CD14-positive monocyte (primary cell): ENCODE measurements at regions not wholly inside any gene's neighbourhood (a gene's known extent, or its start where the extent isn't known, plus 50 kb on each side); places are given as distances from the start of the nearest gene placed in this dataset.

Experiments
- DNase-seq, 3 donors: peaks; one replicate each; pipeline ENCODE4 v3.0.0-alpha.2; 2011 to 2022
- H2AFZ ChIP-seq: 2 replicates; pipeline ENCODE4 v1.6.0; 2012; ENCODE audit warnings: mild to moderate bottlenecking, low read depth, low read length, inconsistent platforms; ENCODE audit not compliant: insufficient read depth, poor library complexity, severe bottlenecking
- H3K27ac ChIP-seq, 2 donors: 1 replicate in 1 of 2; 2 replicates in 1 of 2; pipeline ENCODE4 v1.5.1; 2012 to 2013; ENCODE audit warnings: low read length in 2 of 2, control low read depth in 1 of 2, inconsistent platforms in 1 of 2, low read depth in 1 of 2, mild to moderate bottlenecking in 1 of 2
- H3K27me3 ChIP-seq, 2 donors: one replicate each; pipeline versions ENCODE4 v1.6.0 to v1.6.1; 2011 to 2013; ENCODE audit warnings: low read length in 2 of 2; ENCODE audit not compliant: control insufficient read depth in 2 of 2, insufficient read depth in 2 of 2
- H3K36me3 ChIP-seq, 2 donors: replicated peaks in 1 of 2; 1 replicate in 1 of 2; 2 replicates in 1 of 2; pipeline versions ENCODE4 v1.5.1 to v1.6.1; 2012 to 2013; ENCODE audit warnings: low read length in 2 of 2, control low read depth in 1 of 2, inconsistent platforms in 1 of 2, mild to moderate bottlenecking in 1 of 2; ENCODE audit not compliant: insufficient read depth in 2 of 2, control insufficient read depth in 1 of 2
- H3K4me1 ChIP-seq, 2 donors: 1 replicate in 1 of 2; 2 replicates in 1 of 2; pipeline versions ENCODE4 v1.5.1 to v1.6.1; 2012 to 2013; ENCODE audit warnings: low read length in 2 of 2, control low read depth in 1 of 2, inconsistent platforms in 1 of 2, mild to moderate bottlenecking in 1 of 2, moderate library complexity in 1 of 2; ENCODE audit not compliant: insufficient read depth in 2 of 2, control insufficient read depth in 1 of 2
- H3K4me2 ChIP-seq: replicated peaks from 2 replicates; pipeline ENCODE3; 2012; ENCODE audit warnings: low read length, moderate library complexity, mild to moderate bottlenecking; ENCODE audit not compliant: poor library complexity, severe bottlenecking; ENCODE audit errors: extremely low read depth
- H3K4me3 ChIP-seq, 3 experiments: fragments of 200-600 bp in 1 of 3; sonication (generic) in 1 of 3; replicated peaks in 1 of 3; 1 replicate in 2 of 3; 2 replicates in 1 of 3; pipeline ENCODE4 v1.5.1; 2011 to 2013; ENCODE audit warnings: low read length in 3 of 3, mild to moderate bottlenecking in 3 of 3, control low read depth in 2 of 3, low read depth in 2 of 3, inconsistent platforms in 1 of 3, moderate library complexity in 1 of 3
- H3K79me2 ChIP-seq: 2 replicates; pipeline ENCODE4 v1.6.0; 2012; ENCODE audit warnings: mild to moderate bottlenecking, control low read depth, inconsistent platforms, low read length, moderate library complexity; ENCODE audit not compliant: insufficient read depth
- H3K9ac ChIP-seq: 2 replicates; pipeline ENCODE4 v1.6.0; 2017; ENCODE audit warnings: low read length, mild to moderate bottlenecking; ENCODE audit not compliant: insufficient read depth, poor library complexity, severe bottlenecking
- H3K9me3 ChIP-seq, 2 donors: replicated peaks in 1 of 2; 1 replicate in 1 of 2; 2 replicates in 1 of 2; pipeline versions ENCODE4 v1.5.1 to v1.6.1; 2012 to 2013; ENCODE audit warnings: low read length in 2 of 2, control low read depth in 1 of 2; ENCODE audit not compliant: control insufficient read depth in 1 of 2, insufficient read depth in 1 of 2
- H4K20me1 ChIP-seq: 2 replicates; pipeline ENCODE4 v1.6.0; 2012; ENCODE audit warnings: mild to moderate bottlenecking, low read length, control low read depth, moderate library complexity; ENCODE audit not compliant: insufficient read depth
- H3K27ac Mint-ChIP-seq, 7 donors: one replicate each; pipeline ENCODE4 v1.8.0; 2020; ENCODE audit warnings: mild to moderate bottlenecking in 7 of 7, mixed read lengths in 7 of 7, moderate library complexity in 6 of 7, inconsistent platforms in 2 of 7
- H3K27me3 Mint-ChIP-seq, 3 donors: one replicate each; pipeline ENCODE4 v1.8.0; 2021 to 2022; ENCODE audit warnings: low read depth in 3 of 3, mild to moderate bottlenecking in 3 of 3, mixed read lengths in 3 of 3, moderate library complexity in 3 of 3, inconsistent platforms in 1 of 3
- H3K36me3 Mint-ChIP-seq, 2 donors: one replicate each; pipeline ENCODE4 v1.8.0; 2020; ENCODE audit warnings: mixed read lengths in 2 of 2, inconsistent platforms in 1 of 2, mild to moderate bottlenecking in 1 of 2
- H3K4me1 Mint-ChIP-seq: one replicate; pipeline ENCODE4 v1.8.0; 2020; ENCODE audit warnings: mild to moderate bottlenecking, mixed read lengths
- H3K4me3 Mint-ChIP-seq, 2 donors: one replicate each; pipeline ENCODE4 v1.8.0; 2020; ENCODE audit warnings: mild to moderate bottlenecking in 2 of 2, mixed read lengths in 2 of 2, moderate library complexity in 1 of 2
- H3K9me3 Mint-ChIP-seq, 7 donors: one replicate each; pipeline ENCODE4 v1.8.0; 2020 to 2022; ENCODE audit warnings: mixed read lengths in 7 of 7, mild to moderate bottlenecking in 6 of 7, moderate library complexity in 6 of 7, inconsistent platforms in 2 of 7
- WGBS: methylation state at CpG from one replicate; pipeline ENCODE4 v1.1.5; 2013; ENCODE audit warnings: missing lambda C conversion rate; ENCODE audit not compliant: insufficient coverage; 5-methylcytosine and 5-hydroxymethylcytosine counted together
- intact Hi-C, 2 donors: fragments of 100-400 bp; cut with micrococcal nuclease; formaldehyde crosslinking; loops; one replicate each; pipeline versions ENCODE4 v1.15.0 to v1.15.1; 2023
- TF ChIP-seq, protein P1 (sequence below): fragments of 200-600 bp; IDR thresholded peaks from one replicate; pipeline ENCODE4 v1.8.0; 2022; ENCODE audit warnings: antibody characterized with exemption, mild to moderate bottlenecking

DNA sequence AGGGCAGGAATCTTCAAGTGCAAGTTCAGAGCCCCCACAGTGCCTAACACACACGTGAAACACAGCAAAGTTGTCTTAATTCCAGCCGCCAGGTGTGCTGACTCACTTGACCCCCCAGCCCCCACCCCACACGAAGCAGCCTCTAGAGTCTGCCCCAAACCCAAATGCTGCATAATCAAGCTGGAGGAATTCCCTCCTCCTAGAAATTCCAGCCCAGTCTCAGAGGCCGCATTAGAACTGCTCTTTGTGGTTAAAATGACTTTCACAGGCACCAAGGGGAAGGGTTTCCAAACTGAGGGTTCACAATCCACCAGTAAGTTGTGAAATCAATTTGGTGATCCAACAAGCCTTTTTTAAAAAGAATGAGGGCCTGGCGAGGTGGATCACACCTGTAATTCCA lies 67.0 kb upstream of the PLXNA4 start:
- H3K79me2 ChIP-seq: no peaks in the 10 kb centered on the region
- Mint-ChIP-seq H3K36me3 (no peaks in the 10 kb centered on the region), H3K9me3 (peaks cover 0 to 4% (median 1%) of the 10 kb centered on the region in 7 donors), H3K4me1 (no peaks in the 10 kb centered on the region), H3K27ac (no peak overlapping the region), H3K27me3 (no peaks in the 10 kb centered on the region), H3K4me3 (no peak overlapping the region)
- TF ChIP-seq, protein P1, sequence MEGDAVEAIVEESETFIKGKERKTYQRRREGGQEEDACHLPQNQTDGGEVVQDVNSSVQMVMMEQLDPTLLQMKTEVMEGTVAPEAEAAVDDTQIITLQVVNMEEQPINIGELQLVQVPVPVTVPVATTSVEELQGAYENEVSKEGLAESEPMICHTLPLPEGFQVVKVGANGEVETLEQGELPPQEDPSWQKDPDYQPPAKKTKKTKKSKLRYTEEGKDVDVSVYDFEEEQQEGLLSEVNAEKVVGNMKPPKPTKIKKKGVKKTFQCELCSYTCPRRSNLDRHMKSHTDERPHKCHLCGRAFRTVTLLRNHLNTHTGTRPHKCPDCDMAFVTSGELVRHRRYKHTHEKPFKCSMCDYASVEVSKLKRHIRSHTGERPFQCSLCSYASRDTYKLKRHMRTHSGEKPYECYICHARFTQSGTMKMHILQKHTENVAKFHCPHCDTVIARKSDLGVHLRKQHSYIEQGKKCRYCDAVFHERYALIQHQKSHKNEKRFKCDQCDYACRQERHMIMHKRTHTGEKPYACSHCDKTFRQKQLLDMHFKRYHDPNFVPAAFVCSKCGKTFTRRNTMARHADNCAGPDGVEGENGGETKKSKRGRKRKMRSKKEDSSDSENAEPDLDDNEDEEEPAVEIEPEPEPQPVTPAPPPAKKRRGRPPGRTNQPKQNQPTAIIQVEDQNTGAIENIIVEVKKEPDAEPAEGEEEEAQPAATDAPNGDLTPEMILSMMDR: no peak
- no peaks in the 10 kb centered on the region for H3K9me3 ChIP-seq
- no peak overlapping the region for H3K27ac ChIP-seq
- no peaks in the 10 kb centered on the region for H3K4me1 ChIP-seq
- no peak overlapping the region for H3K9ac ChIP-seq
- no peak for DNase-seq
- 75% methylated on average over 2 of the region's 5 CpGs for WGBS
- no peaks in the 10 kb centered on the region for H3K27me3 ChIP-seq
- no peaks in the 10 kb centered on the region for H4K20me1 ChIP-seq
- intact Hi-C loops: no loop called here
- H2AFZ ChIP-seq: no peak overlapping the region
- no peak overlapping the region for H3K4me3 ChIP-seq
- H3K4me2 ChIP-seq: no peak overlapping the region
- no peaks in the 10 kb centered on the region for H3K36me3 ChIP-seq

- intact Hi-C loops: no loop called here
- Histone ChIP-seq H3K79me2 (no peaks in the 10 kb centered on the region), H3K4me3 (no peak overlapping the region), H3K4me2 (no peak overlapping the region), H3K9me3 (no peaks in the 10 kb centered on the region), H3K27ac (no peak overlapping the region), H3K4me1 (no peaks in the 10 kb centered on the region), H3K27me3 (no peaks in the 10 kb centered on the region), H3K9ac (no peak overlapping the region), H3K36me3 (no peaks in the 10 kb centered on the region), H4K20me1 (no peaks in the 10 kb centered on the region), H2AFZ (no peak overlapping the region)
- Mint-ChIP-seq H3K27me3 (peaks cover 0 to 2% (median 0%) of the 10 kb centered on the region in 3 donors), H3K27ac (no peak overlapping the region), H3K9me3 (peaks cover 0 to 4% (median 1%) of the 10 kb centered on the region in 7 donors), H3K4me3 (no peak overlapping the region), H3K4me1 (no peaks in the 10 kb centered on the region), H3K36me3 (no peaks in the 10 kb centered on the region)
- WGBS: no CpG with 5 or more reads among the region's 1 CpG
- TF ChIP-seq, protein P1: no peak
- no peak for DNase-seq
Observed at GRCh38 chr7:132641238-132641637, 65.0 kb upstream of the PLXNA4 start.
